CD4-positive, alpha-beta T cell treated with Interleukin-2 at 100 ng/mL for 4 hours (primary cell): ENCODE measurements at regions not wholly inside any gene's neighbourhood (a gene's known extent, or its start where the extent isn't known, plus 50 kb on each side); places are given as distances from the start of the nearest gene placed in this dataset.

Source experiments
- DNase-seq: peaks from one replicate; pipeline ENCODE4 v3.0.0-alpha.2; 2020; ENCODE audit warnings: low spot score

GRCh38 chr7:440059-440749 is 79.4 kb downstream of the PDGFA start:
- DNase-seq: no peak

DNA sequence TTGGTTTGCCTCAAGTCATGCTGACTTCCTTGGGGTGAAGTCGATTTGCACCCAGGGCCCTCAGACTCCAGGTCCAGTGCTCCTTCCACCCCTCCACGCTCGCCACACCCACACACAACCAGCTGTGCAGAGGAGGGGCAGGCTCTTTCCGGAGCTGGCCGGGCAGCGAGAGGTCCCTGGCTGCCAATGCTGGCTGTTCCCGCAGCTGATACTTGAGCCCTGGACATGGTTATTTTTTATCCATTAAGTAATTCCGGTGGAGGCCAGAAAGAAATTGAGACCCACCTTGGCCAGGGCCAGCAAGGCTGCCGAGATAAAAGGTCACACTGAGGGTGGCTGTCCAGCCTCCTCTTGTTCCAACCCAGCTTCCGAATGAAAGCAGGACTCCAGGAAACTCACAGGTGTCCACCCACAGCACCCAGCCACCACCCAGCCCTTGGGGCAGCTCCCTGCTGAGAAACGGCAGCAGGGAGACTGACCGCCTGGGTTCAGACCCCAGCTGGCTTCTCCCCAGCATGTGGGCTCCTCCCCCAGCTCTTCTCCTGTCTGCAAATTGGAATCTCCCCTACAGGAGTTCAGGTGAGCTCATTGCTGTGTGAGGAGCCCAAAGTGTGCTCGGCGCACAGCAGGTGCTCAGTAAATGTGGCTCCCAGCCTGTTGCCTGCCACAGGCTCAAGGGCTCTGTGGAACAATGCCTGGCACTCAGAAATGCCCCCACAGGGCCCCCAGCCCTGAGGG is 77.8 kb downstream of the PDGFA start:
- no peak for DNase-seq

- DNase-seq: no peak
Observed at GRCh38 chr7:442457-442856, 77.2 kb downstream of the PDGFA start.

DNA sequence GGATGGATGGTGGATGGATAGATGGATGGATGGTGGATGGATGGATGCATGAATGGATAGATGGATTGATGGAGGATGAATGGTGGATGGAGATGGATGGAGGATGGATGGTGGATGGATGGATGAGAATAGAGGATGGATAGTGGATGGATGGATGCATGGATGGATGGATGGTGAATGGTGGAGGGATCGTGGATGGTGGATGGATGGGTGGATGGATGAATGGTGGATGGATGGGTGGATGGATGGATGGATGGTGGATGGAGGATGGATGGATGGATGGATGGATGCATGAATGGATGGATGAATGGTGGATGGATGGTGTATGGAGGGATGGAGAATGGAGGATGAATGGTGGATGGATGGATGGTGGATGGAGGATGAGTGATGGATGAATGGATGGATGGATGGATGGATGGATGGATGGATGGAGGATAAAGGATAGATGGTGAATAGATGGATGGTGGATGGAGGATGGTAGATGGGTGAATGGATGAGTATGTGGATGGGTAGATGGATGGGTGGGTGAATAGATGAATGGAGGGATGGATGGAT is 76.3 kb downstream of the PDGFA start:
- no peak for DNase-seq

DNA sequence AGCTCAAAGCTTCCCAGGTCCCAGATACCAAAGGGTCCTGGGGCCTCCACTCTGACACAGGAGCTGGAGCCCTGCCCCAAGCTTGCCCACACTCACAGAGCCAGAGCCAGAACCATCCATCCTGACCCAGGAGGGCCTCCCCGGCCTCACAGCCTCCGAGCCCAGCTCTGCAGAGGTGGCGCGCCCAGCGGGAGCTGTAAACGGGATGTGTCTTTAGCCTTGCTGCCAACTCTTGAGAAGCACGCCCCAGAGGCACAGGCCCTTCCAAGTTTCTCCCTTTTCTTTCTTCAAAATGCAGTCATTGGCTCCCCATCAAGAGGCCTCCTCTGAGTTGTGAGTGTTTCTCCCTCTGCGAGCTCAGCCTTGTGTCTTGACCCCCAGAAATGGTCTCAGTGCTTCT is 75.0 kb downstream of the PDGFA start:
- DNase-seq: no peak

DNA sequence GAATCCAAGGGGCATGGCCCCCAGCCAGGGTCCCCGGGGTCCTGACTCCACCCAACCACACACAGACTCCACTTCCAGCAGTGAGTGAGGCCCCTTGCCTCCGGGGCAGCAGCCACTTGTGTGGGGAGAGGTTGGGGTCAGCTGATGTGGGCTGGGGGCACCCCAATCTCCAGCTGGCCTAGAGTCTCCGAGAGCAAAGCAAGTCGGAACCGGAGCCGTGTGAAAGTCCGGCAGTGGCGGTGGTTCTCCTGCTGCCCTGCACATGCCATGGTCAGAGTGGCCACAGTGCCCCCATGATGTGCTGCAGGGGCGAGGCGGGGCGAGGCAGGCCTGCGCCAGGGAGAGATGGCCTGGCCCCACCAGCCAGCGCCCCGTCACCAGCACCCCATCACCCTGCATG is 74.6 kb downstream of the PDGFA start:
- no peak for DNase-seq

DNA sequence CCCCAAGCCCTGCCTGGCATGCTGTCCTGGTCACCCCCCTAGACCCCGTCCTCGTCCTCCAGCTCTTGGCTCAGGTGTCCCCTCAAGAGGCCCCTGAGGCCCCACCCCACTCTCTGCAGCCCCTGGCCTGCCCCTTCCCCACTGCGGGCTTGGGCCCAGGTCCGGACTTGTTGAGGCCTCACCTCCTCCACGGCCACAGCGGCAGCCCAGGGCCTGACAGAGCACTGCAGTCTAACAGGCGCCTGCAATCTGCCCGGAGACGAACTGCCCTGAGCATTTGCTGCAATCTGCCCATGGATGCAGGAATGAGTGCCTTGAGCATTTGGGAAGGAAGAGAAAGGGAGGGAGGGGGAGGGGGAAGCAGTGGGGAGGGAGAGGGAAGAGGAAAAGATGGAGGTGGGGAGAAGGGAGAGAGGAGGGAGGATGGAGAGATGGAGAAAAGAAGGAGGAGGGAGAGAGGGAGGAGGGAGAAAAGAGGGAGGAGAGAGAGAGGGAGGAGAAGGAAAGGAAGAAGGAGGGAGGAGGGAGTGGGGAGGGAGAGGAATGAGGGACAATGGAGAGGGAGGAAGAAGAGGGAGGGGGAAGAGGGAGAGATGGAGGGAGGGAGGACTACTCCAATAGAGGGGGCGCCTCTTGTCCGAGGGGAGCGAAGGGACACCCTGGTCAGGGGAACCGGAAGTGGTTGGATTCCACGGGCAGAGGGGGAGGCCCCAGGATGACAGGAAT is 73.9 kb downstream of the PDGFA start:
- DNase-seq: no peak

DNA sequence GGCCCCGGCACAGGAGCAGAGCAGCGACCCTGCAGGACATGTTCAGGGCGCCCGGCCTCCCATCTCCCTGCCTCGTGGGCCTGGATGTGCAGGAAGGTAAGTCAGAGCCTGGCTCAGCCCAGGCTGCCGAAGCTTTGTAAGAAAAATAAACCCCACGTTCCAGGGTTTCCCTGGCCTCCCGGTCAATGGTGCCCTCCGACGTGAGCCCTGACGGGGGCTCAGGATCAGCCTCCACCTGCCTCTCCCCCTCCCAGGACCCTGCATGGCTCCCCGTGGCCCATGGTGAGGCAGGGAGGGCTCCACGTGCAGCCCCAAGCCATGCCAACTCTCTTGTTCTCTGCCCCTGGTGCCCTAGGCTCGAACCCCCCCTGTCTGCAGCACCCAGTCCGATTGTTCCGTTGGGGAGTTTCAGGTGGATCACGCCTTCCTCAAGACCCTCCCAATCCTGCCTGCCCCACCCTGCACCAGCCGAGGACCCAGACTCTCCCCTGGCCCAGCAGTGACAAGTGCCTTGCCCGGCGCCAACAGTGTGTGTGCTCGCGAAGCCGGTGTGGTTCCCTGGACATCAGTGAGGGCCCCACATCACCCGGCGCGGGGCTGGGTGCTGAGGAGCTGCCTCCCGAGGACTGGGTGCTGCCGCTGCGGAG is 73.2 kb downstream of the PDGFA start:
- no peak for DNase-seq
